ENCODE measurements at regions not wholly inside any gene's neighbourhood (a gene's known extent, or its start where the extent isn't known, plus 50 kb on each side); places are given as distances from the start of the nearest gene placed in this dataset.
A peak's percentile ranks its signal among the peaks of the same experiment; 100 is the strongest.

GRCh38 chr2:147198651-147199171, 646.1 kb upstream of the ACVR2A start:
- Histone ChIP-seq H3K4me3 (ENCODE audit: low read length) (no peak overlapping the region), H3K36me3 (ENCODE audit: insufficient read depth, low read depth, low read length) (no peaks in the 10 kb centered on the region), H3K9me3 (ENCODE audit: insufficient read depth, low read depth, low read length) (no peaks in the 10 kb centered on the region; the same call in 1 of the 2 replicates), H3K9ac (ENCODE audit: low read depth, low read length) (no peak overlapping the region), H3K27me3 (ENCODE audit: insufficient read depth, low read length) (no peaks in the 10 kb centered on the region), H3K4me1 (ENCODE audit: insufficient read depth, low read length) (peaks cover 22% of the 10 kb centered on the region; the same call in 1 of the 2 replicates), H3K27ac (ENCODE audit: low read length) (no peak overlapping the region)

- no peaks in the 10 kb centered on the region for H3K27me3 ChIP-seq (ENCODE audit: insufficient read depth, low read length)
- H3K9me3 ChIP-seq (ENCODE audit: insufficient read depth, low read depth, low read length), result no peaks in the 10 kb centered on the region; the same call in 1 of the 2 replicates
- H3K9ac ChIP-seq (ENCODE audit: low read depth, low read length), result no peak overlapping the region
- no peak overlapping the region for H3K4me3 ChIP-seq (ENCODE audit: low read length)
- H3K4me1 ChIP-seq (ENCODE audit: insufficient read depth, low read length), result peaks cover 22% of the 10 kb centered on the region; the same call in 1 of the 2 replicates
- no peak overlapping the region for H3K27ac ChIP-seq (ENCODE audit: low read length)
- H3K36me3 ChIP-seq (ENCODE audit: insufficient read depth, low read depth, low read length), result no peaks in the 10 kb centered on the region
These were observed 646.9 kb upstream of the ACVR2A start for GRCh38 chr2:147197754-147198483.

DNA sequence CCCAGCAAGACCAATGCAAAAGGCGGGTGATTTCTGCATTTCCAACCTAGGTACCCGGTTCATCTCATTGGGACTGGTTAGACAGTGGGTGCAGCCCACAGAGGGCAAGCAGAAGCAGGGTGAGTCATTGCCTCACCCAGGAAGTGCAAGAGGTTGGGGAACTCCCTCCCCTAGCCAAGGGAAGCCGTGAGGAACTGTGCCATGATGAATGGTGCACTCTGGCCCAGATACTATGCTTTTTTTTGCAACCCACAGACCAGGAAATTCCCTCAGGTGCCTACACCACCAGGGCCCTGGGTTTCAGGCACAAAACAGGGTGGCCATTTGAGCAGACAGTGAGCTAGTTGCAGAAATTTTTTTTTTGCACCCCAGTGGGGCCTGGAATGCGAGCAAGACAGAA, 662.6 kb upstream of the ACVR2A start:
- no peaks in the 10 kb centered on the region for H3K4me1 ChIP-seq (ENCODE audit: insufficient read depth, low read length)
- H3K27ac ChIP-seq (ENCODE audit: low read length), result no peak overlapping the region
- no peaks in the 10 kb centered on the region for H3K27me3 ChIP-seq (ENCODE audit: insufficient read depth, low read length)
- 0 out of 2 replicates have a peak, but pooled peaks cover 5% of the 10 kb centered on the region for H3K9me3 ChIP-seq (ENCODE audit: insufficient read depth, low read depth, low read length)
- H3K36me3 ChIP-seq (ENCODE audit: insufficient read depth, low read depth, low read length), result no peaks in the 10 kb centered on the region
- no peak overlapping the region for H3K4me3 ChIP-seq (ENCODE audit: low read length)
- no peak overlapping the region for H3K9ac ChIP-seq (ENCODE audit: low read depth, low read length)

- Histone ChIP-seq H3K27ac (ENCODE audit: low read length) (no peak overlapping the region), H3K9me3 (ENCODE audit: insufficient read depth, low read depth, low read length) (0 out of 2 replicates have a peak, but pooled peaks cover 5% of the 10 kb centered on the region), H3K36me3 (ENCODE audit: insufficient read depth, low read depth, low read length) (no peaks in the 10 kb centered on the region), H3K4me1 (ENCODE audit: insufficient read depth, low read length) (peaks cover 1% of the 10 kb centered on the region; the same call in 1 of the 2 replicates), H3K4me3 (ENCODE audit: low read length) (no peak overlapping the region), H3K27me3 (ENCODE audit: insufficient read depth, low read length) (no peaks in the 10 kb centered on the region), H3K9ac (ENCODE audit: low read depth, low read length) (no peak overlapping the region)
These were observed 663.3 kb upstream of the ACVR2A start for GRCh38 chr2:147181351-147182029.

- peaks cover 18% of the 10 kb centered on the region; the same call in 1 of the 2 replicates for H3K4me1 ChIP-seq (ENCODE audit: insufficient read depth, low read length)
- no peaks in the 10 kb centered on the region for H3K36me3 ChIP-seq (ENCODE audit: insufficient read depth, low read depth, low read length)
- H3K27me3 ChIP-seq (ENCODE audit: insufficient read depth, low read length), result no peaks in the 10 kb centered on the region
- H3K9me3 ChIP-seq (ENCODE audit: insufficient read depth, low read depth, low read length), result no peaks in the 10 kb centered on the region
- no peak overlapping the region for H3K27ac ChIP-seq (ENCODE audit: low read length)
- H3K4me3 ChIP-seq (ENCODE audit: low read length), result no peak overlapping the region
- H3K9ac ChIP-seq (ENCODE audit: low read depth, low read length), result no peak overlapping the region
These were observed 667.6 kb upstream of the ACVR2A start for GRCh38 chr2:147177071-147177857.

GRCh38 chr2:147174824-147175254, 670.0 kb upstream of the ACVR2A start:
- no peaks in the 10 kb centered on the region for H3K27me3 ChIP-seq (ENCODE audit: insufficient read depth, low read length)
- no peaks in the 10 kb centered on the region for H3K9me3 ChIP-seq (ENCODE audit: insufficient read depth, low read depth, low read length)
- H3K4me3 ChIP-seq (ENCODE audit: low read length), result peak overlapping the region; percentile 36; the same call in 1 of the 2 replicates
- H3K9ac ChIP-seq (ENCODE audit: low read depth, low read length), result no peak overlapping the region; the same call in 1 of the 2 replicates
- no peaks in the 10 kb centered on the region for H3K36me3 ChIP-seq (ENCODE audit: insufficient read depth, low read depth, low read length)
- H3K27ac ChIP-seq (ENCODE audit: low read length), result no peak overlapping the region
- H3K4me1 ChIP-seq (ENCODE audit: insufficient read depth, low read length), result peaks cover 18% of the 10 kb centered on the region; the same call in 1 of the 2 replicates

GRCh38 chr2:147173798-147174197, 671.0 kb upstream of the ACVR2A start:
- no peak overlapping the region for H3K9ac ChIP-seq (ENCODE audit: low read depth, low read length)
- no peak overlapping the region for H3K27ac ChIP-seq (ENCODE audit: low read length)
- no peaks in the 10 kb centered on the region for H3K27me3 ChIP-seq (ENCODE audit: insufficient read depth, low read length)
- no peaks in the 10 kb centered on the region for H3K9me3 ChIP-seq (ENCODE audit: insufficient read depth, low read depth, low read length)
- H3K4me3 ChIP-seq (ENCODE audit: low read length), result no peak overlapping the region
- peaks cover 18% of the 10 kb centered on the region; the same call in 1 of the 2 replicates for H3K4me1 ChIP-seq (ENCODE audit: insufficient read depth, low read length)
- H3K36me3 ChIP-seq (ENCODE audit: insufficient read depth, low read depth, low read length), result no peaks in the 10 kb centered on the region

- no peak overlapping the region for H3K4me3 ChIP-seq (ENCODE audit: low read length)
- H3K27me3 ChIP-seq (ENCODE audit: insufficient read depth, low read length), result no peaks in the 10 kb centered on the region
- no peaks in the 10 kb centered on the region for H3K9me3 ChIP-seq (ENCODE audit: insufficient read depth, low read depth, low read length)
- H3K36me3 ChIP-seq (ENCODE audit: insufficient read depth, low read depth, low read length), result no peaks in the 10 kb centered on the region
- no peak overlapping the region for H3K9ac ChIP-seq (ENCODE audit: low read depth, low read length)
- H3K4me1 ChIP-seq (ENCODE audit: insufficient read depth, low read length), result peaks cover 18% of the 10 kb centered on the region; the same call in 1 of the 2 replicates
- H3K27ac ChIP-seq (ENCODE audit: low read length), result no peak overlapping the region
These were observed 671.6 kb upstream of the ACVR2A start for GRCh38 chr2:147173189-147173581.

DNA sequence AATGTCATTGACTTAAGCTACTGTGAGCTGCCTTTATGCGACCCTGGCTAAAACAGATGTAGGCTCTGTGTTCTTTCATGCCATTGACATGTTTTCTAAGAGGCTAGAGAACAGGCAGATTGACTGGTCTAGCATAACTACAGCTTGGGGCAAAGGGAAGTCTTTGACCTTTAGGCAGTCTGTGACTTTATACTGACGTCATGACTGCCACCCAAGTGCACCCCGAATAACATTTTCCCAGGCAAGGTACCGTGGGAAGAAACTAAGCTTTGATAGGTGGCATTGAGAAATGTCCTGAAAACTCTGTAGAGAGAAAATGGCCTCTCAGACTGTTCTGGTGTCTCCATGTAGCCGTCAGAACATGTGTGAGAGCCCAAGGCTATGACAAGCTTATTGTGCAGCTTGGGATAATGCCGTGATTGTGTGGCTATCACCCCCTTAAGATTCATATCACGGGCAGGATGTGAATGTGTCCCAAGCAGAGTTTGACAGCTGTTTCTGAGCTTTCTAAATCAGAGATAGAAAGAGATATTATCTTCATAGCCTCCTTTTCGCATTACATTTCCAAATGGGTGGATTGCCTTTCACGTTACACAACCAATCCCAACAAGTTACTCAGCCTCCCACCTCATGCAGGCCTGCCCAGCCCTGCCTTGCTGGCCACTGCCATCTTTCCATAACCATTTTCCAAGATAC, 672.2 kb upstream of the ACVR2A start:
- peaks cover 18% of the 10 kb centered on the region; the same call in 1 of the 2 replicates for H3K4me1 ChIP-seq (ENCODE audit: insufficient read depth, low read length)
- no peaks in the 10 kb centered on the region for H3K36me3 ChIP-seq (ENCODE audit: insufficient read depth, low read depth, low read length)
- no peak overlapping the region for H3K27ac ChIP-seq (ENCODE audit: low read length)
- H3K9me3 ChIP-seq (ENCODE audit: insufficient read depth, low read depth, low read length), result no peaks in the 10 kb centered on the region
- H3K4me3 ChIP-seq (ENCODE audit: low read length), result no peak overlapping the region
- H3K27me3 ChIP-seq (ENCODE audit: insufficient read depth, low read length), result no peaks in the 10 kb centered on the region
- no peak overlapping the region for H3K9ac ChIP-seq (ENCODE audit: low read depth, low read length)

- Histone ChIP-seq H3K27ac (ENCODE audit: low read length) (no peak overlapping the region), H3K9ac (ENCODE audit: low read depth, low read length) (no peak overlapping the region), H3K27me3 (ENCODE audit: insufficient read depth, low read length) (no peaks in the 10 kb centered on the region), H3K36me3 (ENCODE audit: insufficient read depth, low read depth, low read length) (no peaks in the 10 kb centered on the region), H3K4me1 (ENCODE audit: insufficient read depth, low read length) (peaks cover 18% of the 10 kb centered on the region; the same call in 1 of the 2 replicates), H3K4me3 (ENCODE audit: low read length) (no peak overlapping the region), H3K9me3 (ENCODE audit: insufficient read depth, low read depth, low read length) (no peaks in the 10 kb centered on the region)
These were observed 672.9 kb upstream of the ACVR2A start for GRCh38 chr2:147171941-147172340.

DNA sequence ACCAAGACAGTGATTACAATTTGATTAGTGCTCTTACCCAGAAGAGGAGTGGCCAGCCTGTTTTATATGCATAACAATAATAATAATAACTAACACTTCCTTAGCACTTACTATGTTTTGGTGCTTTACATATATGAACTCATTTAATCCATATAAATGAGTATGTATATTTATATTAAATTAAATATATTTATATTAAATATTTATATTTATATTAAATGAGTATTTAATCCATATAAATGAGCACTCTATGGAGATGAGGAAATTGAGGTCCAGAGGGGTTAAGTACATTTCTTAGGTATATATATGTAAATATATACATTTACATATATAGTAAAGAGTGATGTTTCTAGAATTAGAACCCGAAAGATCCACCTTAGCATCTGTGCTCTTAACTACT, 673.9 kb upstream of the ACVR2A start:
- H3K4me3 ChIP-seq (ENCODE audit: low read length), result no peak overlapping the region
- H3K36me3 ChIP-seq (ENCODE audit: insufficient read depth, low read depth, low read length), result no peaks in the 10 kb centered on the region
- H3K27ac ChIP-seq (ENCODE audit: low read length), result no peak overlapping the region
- peaks cover 11% of the 10 kb centered on the region; the same call in 1 of the 2 replicates for H3K4me1 ChIP-seq (ENCODE audit: insufficient read depth, low read length)
- no peak overlapping the region for H3K9ac ChIP-seq (ENCODE audit: low read depth, low read length)
- no peaks in the 10 kb centered on the region for H3K27me3 ChIP-seq (ENCODE audit: insufficient read depth, low read length)
- no peaks in the 10 kb centered on the region for H3K9me3 ChIP-seq (ENCODE audit: insufficient read depth, low read depth, low read length)
